ENCODE measurements at regions not wholly inside any gene's neighbourhood (a gene's known extent, or its start where the extent isn't known, plus 50 kb on each side); places are given as distances from the start of the nearest gene placed in this dataset.

DNA sequence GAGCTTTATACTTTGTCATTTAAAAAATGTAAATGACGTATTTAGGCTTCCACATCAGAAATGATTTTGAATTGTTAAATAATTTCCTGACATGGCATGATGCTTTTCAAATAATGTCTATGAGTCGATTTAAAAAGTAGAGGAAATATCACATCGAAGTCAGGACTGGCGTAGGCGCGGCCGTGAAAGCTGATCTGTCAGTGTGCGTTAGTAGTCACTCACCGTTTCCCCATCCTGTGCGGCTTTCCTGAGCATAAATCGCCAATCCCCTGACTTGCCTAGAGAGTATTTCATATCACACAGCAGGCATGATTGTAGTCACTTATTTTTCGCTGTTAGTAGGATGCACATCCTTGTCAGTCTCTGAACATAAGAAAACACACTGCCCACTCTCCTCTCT is 843.1 kb downstream of the SOCS6 start:
- H3K9me3 ChIP-seq (ENCODE audit: severe bottlenecking): no peaks in the 10 kb centered on the region
- DNase-seq (ENCODE audit: low spot score): no peak

DNA sequence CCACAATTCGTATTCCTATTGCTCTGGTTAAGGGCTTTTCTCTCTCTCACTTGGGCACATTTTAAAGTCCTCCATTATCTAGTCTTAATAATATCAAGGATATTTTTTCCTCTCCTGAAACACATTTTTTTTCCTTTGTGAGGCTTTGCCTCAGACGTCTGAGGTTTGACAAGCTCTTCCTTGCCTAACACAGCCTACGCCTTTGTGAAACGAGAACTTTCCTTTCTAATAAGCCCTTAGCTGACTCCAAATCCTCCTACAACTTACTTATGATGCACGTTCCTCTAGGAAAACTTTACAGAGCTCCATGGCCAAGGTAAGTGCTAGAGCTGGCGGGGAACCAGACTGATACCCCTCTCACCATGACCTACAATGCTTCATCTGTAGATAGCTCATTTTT is 841.5 kb downstream of the SOCS6 start:
- Histone ChIP-seq H3K36me3 (ENCODE audit: low read depth) (no peaks in the 10 kb centered on the region), H3K9me3 (ENCODE audit: severe bottlenecking) (no peaks in the 10 kb centered on the region), H3K4me1 (ENCODE audit: insufficient read depth, poor library complexity, severe bottlenecking) (no peaks in the 10 kb centered on the region), H3K4me3 (ENCODE audit: severe bottlenecking) (no peak overlapping the region), H3K27ac (ENCODE audit: poor library complexity, severe bottlenecking) (no peak overlapping the region), H3K27me3 (ENCODE audit: insufficient read depth, poor library complexity, severe bottlenecking) (no peaks in the 10 kb centered on the region)
- no peak for TF ChIP-seq CTCF (IDR thresholded peaks at IDR 0.05; ENCODE audit: poor library complexity, severe bottlenecking)
- DNase-seq (ENCODE audit: low spot score): no peak
- ATAC-seq (ENCODE audit: low read depth): no peak

More for the DNA sequence above, 843.1 kb downstream of the SOCS6 start:
- Histone ChIP-seq H3K4me1 (ENCODE audit: insufficient read depth, poor library complexity, severe bottlenecking) (no peaks in the 10 kb centered on the region), H3K27me3 (ENCODE audit: insufficient read depth, poor library complexity, severe bottlenecking) (no peaks in the 10 kb centered on the region), H3K27ac (ENCODE audit: poor library complexity, severe bottlenecking) (no peak overlapping the region), H3K4me3 (ENCODE audit: severe bottlenecking) (no peak overlapping the region), H3K36me3 (ENCODE audit: low read depth) (no peaks in the 10 kb centered on the region)
- TF ChIP-seq CTCF (IDR thresholded peaks at IDR 0.05; ENCODE audit: poor library complexity, severe bottlenecking): no peak
- no peak for ATAC-seq (ENCODE audit: low read depth)

DNA sequence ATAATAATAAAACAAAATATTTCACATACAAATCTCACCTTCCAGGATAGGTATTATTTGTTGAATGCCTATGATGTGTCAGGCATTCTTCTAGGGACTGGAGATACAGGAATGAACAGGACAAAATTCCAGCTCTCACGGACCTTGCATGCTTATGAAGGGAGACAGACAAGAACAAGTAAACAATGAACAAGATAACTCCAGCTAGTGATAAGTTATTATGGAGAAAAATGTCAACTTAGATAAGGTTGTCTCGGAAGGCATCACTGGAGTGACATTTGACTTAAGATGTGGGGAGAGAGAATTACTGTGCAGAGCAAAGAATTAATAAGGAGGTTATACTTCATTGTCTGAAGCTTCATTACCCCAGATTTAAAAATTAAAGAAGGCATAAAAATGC is 836.7 kb downstream of the SOCS6 start:
- no peak for ATAC-seq (ENCODE audit: low read depth)
- no peak overlapping the region for H3K27ac ChIP-seq (ENCODE audit: poor library complexity, severe bottlenecking)
- H3K9me3 ChIP-seq (ENCODE audit: severe bottlenecking): no peaks in the 10 kb centered on the region
- H3K36me3 ChIP-seq (ENCODE audit: low read depth): no peaks in the 10 kb centered on the region
- TF ChIP-seq CTCF (IDR thresholded peaks at IDR 0.05; ENCODE audit: poor library complexity, severe bottlenecking): no peak
- no peak overlapping the region for H3K4me3 ChIP-seq (ENCODE audit: severe bottlenecking)
- no peaks in the 10 kb centered on the region for H3K27me3 ChIP-seq (ENCODE audit: insufficient read depth, poor library complexity, severe bottlenecking)
- H3K4me1 ChIP-seq (ENCODE audit: insufficient read depth, poor library complexity, severe bottlenecking): no peaks in the 10 kb centered on the region
- no peak for DNase-seq (ENCODE audit: low spot score)

DNA sequence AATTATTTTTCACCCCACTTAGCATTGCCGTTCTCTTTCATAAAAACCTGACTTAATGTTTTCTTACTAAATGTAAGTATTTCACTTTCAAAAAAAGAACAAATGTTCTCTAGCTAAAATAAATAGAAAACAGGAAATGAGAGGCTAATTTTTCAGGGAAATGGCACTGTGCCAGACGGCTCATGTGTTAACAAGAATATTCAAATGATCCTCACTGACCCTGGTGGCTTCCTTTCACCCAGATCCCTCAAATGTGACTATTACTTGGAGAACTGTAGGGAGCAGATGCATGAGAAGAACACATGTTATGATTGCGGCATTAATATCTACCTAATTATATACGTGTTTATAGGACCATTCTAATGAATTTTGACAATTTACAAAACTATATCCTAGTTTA is 827.7 kb downstream of the SOCS6 start:
- H3K36me3 ChIP-seq (ENCODE audit: low read depth): no peaks in the 10 kb centered on the region
- no peak for TF ChIP-seq CTCF (IDR thresholded peaks at IDR 0.05; ENCODE audit: poor library complexity, severe bottlenecking)

GRCh38 chr18:71115261-71115660 is 826.4 kb downstream of the SOCS6 start:
- Histone ChIP-seq H3K4me1 (ENCODE audit: insufficient read depth, poor library complexity, severe bottlenecking) (peaks cover 5% of the 10 kb centered on the region), H3K4me3 (ENCODE audit: severe bottlenecking) (no peak overlapping the region), H3K9me3 (ENCODE audit: severe bottlenecking) (no peaks in the 10 kb centered on the region), H3K36me3 (ENCODE audit: low read depth) (no peaks in the 10 kb centered on the region), H3K27ac (ENCODE audit: poor library complexity, severe bottlenecking) (no peak overlapping the region), H3K27me3 (ENCODE audit: insufficient read depth, poor library complexity, severe bottlenecking) (no peaks in the 10 kb centered on the region)
- no peak for TF ChIP-seq CTCF (IDR thresholded peaks at IDR 0.05; ENCODE audit: poor library complexity, severe bottlenecking)
- ATAC-seq (ENCODE audit: low read depth) (no peak), DNase-seq (ENCODE audit: low spot score) (no peak)

More for the DNA sequence above, 827.7 kb downstream of the SOCS6 start:
- Histone ChIP-seq H3K4me3 (ENCODE audit: severe bottlenecking) (no peak overlapping the region), H3K9me3 (ENCODE audit: severe bottlenecking) (no peaks in the 10 kb centered on the region), H3K27me3 (ENCODE audit: insufficient read depth, poor library complexity, severe bottlenecking) (no peaks in the 10 kb centered on the region), H3K4me1 (ENCODE audit: insufficient read depth, poor library complexity, severe bottlenecking) (peaks cover 5% of the 10 kb centered on the region), H3K27ac (ENCODE audit: poor library complexity, severe bottlenecking) (no peak overlapping the region)
- ATAC-seq (ENCODE audit: low read depth): no peak
- DNase-seq (ENCODE audit: low spot score): no peak
